Upper lobe of left lung (tissue), 4 donors: ENCODE measurements at regions not wholly inside any gene's neighbourhood (a gene's known extent, or its start where the extent isn't known, plus 50 kb on each side); places are given as distances from the start of the nearest gene placed in this dataset.

ENCODE experiments used
- CTCF ChIP-seq, 6 experiments: fragments of 450-650 bp in 4 of 6; fragments of 200-600 bp in 2 of 6; sonication (generic) in 2 of 6; IDR thresholded peaks; one replicate each; pipeline ENCODE4 v1.5.1; 2016 to 2019; ENCODE audit warnings: antibody characterized with exemption in 6 of 6
- POLR2A ChIP-seq, 4 donors: fragments of 450-650 bp; IDR thresholded peaks; one replicate each; pipeline ENCODE4 v1.5.1; 2016 to 2017; ENCODE audit warnings: antibody characterized with exemption in 4 of 4, mild to moderate bottlenecking in 2 of 4
- POLR2AphosphoS5 ChIP-seq, 2 donors: sonication (generic); formaldehyde crosslinking; IDR thresholded peaks; one replicate each; pipeline ENCODE4 v1.5.1; 2017; ENCODE audit warnings: antibody characterized with exemption in 2 of 2

- no peak for TF ChIP-seq CTCF (IDR thresholded peaks at IDR 0.05)
- TF ChIP-seq POLR2A (IDR thresholded peaks at IDR 0.05) = no peak
- TF ChIP-seq POLR2AphosphoS5 (IDR thresholded peaks at IDR 0.05) = no peak
These were observed 404.8 kb upstream of the ATP11B start for GRCh38 chr3:182388506-182388905.
